Stomach (tissue), 4 donors: ENCODE measurements at regions not wholly inside any gene's neighbourhood (a gene's known extent, or its start where the extent isn't known, plus 50 kb on each side); places are given as distances from the start of the nearest gene placed in this dataset.

Experiments
- CTCF ChIP-seq, 7 experiments: fragments of 450-650 bp in 4 of 7; fragments of 200-600 bp in 3 of 7; sonication (generic) in 3 of 7; IDR thresholded peaks; one replicate each; pipeline ENCODE4 v1.5.1; 2016 to 2019; ENCODE audit warnings: antibody characterized with exemption in 7 of 7, control low read depth in 2 of 7, mild to moderate bottlenecking in 1 of 7
- EP300 ChIP-seq: sonication (generic); formaldehyde crosslinking; IDR thresholded peaks from one replicate; pipeline ENCODE4 v1.6.1; 2017; ENCODE audit warnings: antibody characterized with exemption
- POLR2A ChIP-seq, 4 donors: fragments of 450-650 bp; IDR thresholded peaks; one replicate each; pipeline ENCODE4 v1.6.1; 2016; ENCODE audit warnings: antibody characterized with exemption in 4 of 4, control low read depth in 2 of 4, mild to moderate bottlenecking in 1 of 4, moderate library complexity in 1 of 4
- POLR2AphosphoS5 ChIP-seq, 3 donors: sonication (generic); formaldehyde crosslinking; IDR thresholded peaks; one replicate each; pipeline ENCODE4 v1.6.1; 2016; ENCODE audit warnings: antibody characterized with exemption in 3 of 3

GRCh38 chr11:116124922-116125714 lies 620.9 kb upstream of the CADM1 start:
- TF ChIP-seq CTCF (IDR thresholded peaks at IDR 0.05) = no peak
- no peak for TF ChIP-seq POLR2AphosphoS5 (IDR thresholded peaks at IDR 0.05)
- TF ChIP-seq POLR2A (IDR thresholded peaks at IDR 0.05) = no peak
- TF ChIP-seq EP300 = no peak
